Gastrocnemius medialis (tissue), 4 donors: ENCODE measurements at regions not wholly inside any gene's neighbourhood (a gene's known extent, or its start where the extent isn't known, plus 50 kb on each side); places are given as distances from the start of the nearest gene placed in this dataset.

Experiments used
- CTCF ChIP-seq, 5 experiments: fragments of 450-650 bp in 3 of 5; fragments of 200-600 bp in 2 of 5; sonication (generic) in 2 of 5; IDR thresholded peaks in 4 of 5; conservative IDR thresholded peaks in 1 of 5; 1 replicate in 4 of 5; 2 replicates in 1 of 5; pipeline ENCODE4 v1.5.1; 2016 to 2019; ENCODE audit warnings: antibody characterized with exemption in 5 of 5, mild to moderate bottlenecking in 3 of 5, moderate library complexity in 3 of 5
- POLR2A ChIP-seq, 2 donors: fragments of 450-650 bp; IDR thresholded peaks; one replicate each; pipeline ENCODE4 v1.6.1; 2017; ENCODE audit warnings: antibody characterized with exemption in 2 of 2, mild to moderate bottlenecking in 2 of 2, moderate library complexity in 2 of 2

- TF ChIP-seq CTCF (IDR thresholded peaks at IDR 0.05 in 4 of 5, conservative IDR thresholded peaks at IDR 0.05 in 1 of 5) (no peak), POLR2A (IDR thresholded peaks at IDR 0.05) (no peak)
Observed at GRCh38 chr5:147140558-147140957, 94.3 kb upstream of the STK32A start.
